Activated naive CD4-positive, alpha-beta T cell treated with anti-CD3 and anti-CD28 coated beads for 36 hours (primary cell): ENCODE measurements at regions not wholly inside any gene's neighbourhood (a gene's known extent, or its start where the extent isn't known, plus 50 kb on each side); places are given as distances from the start of the nearest gene placed in this dataset.

Experiments used
- CTCF ChIA-PET: fragments of 350-600 bp; sonication (Branson Sonifier 250); formaldehyde crosslinking; loops from one replicate; lab custom pipeline; 2021; ENCODE audit warnings: antibody characterized with exemption; lab: Charles Lee
- DNase-seq: peaks from one replicate; pipeline ENCODE4 v3.0.0-alpha.2; 2020
- H3K27ac Mint-ChIP-seq: one replicate; pipeline ENCODE4 v1.8.0; 2021; ENCODE audit warnings: mild to moderate bottlenecking, mixed read lengths
- H3K27me3 Mint-ChIP-seq: one replicate; pipeline ENCODE4 v1.8.0; 2021; ENCODE audit warnings: low read depth, mixed read lengths
- H3K36me3 Mint-ChIP-seq: one replicate; pipeline ENCODE4 v1.8.0; 2021; ENCODE audit warnings: low read depth, mixed read lengths
- H3K4me1 Mint-ChIP-seq: one replicate; pipeline ENCODE4 v1.8.0; 2021; ENCODE audit warnings: low read depth, mixed read lengths
- H3K4me3 Mint-ChIP-seq: one replicate; pipeline ENCODE4 v1.8.0; 2021; ENCODE audit warnings: mild to moderate bottlenecking, moderate library complexity, mixed read lengths
- H3K9me3 Mint-ChIP-seq: one replicate; pipeline ENCODE4 v1.8.0; 2021; ENCODE audit warnings: mixed read lengths
- intact Hi-C: fragments of 100-400 bp; cut with micrococcal nuclease; formaldehyde crosslinking; loops from one replicate; pipeline ENCODE4 v1.15.1; 2023

DNA sequence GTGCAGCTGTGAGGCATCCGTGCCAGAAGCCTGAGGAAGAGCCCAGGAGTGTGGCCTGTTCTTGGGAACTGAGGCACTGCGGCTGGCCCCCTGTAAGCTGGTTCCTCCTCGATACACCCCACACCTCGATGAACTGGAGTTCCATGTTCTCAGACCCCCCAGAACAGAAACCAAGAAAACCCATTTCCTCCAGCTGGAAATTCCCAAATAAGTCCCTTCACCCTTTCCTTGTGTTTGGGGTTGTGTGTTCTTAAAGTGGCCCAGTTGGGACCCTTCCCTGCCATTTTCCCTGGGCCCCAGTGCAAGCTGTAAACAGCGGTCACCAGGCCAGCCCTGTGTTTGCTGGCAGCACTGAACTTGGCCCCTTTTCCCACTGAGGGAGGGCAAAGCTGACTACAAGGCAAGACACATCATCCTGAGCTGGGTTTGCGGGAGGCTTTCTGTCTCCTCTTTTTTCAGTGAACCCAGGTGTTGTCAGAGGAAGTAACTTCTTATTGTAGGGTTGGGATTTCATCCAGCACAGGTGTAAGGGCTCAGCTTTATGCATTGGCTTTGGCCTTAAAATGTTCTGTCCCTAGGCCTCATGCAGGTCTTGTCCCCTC lies 60.1 kb upstream of the MPEG1 start:
- DNase-seq: no peak
- CTCF ChIA-PET: no interaction called here
- Mint-ChIP-seq H3K36me3 (no peaks in the 10 kb centered on the region), H3K27me3 (no peaks in the 10 kb centered on the region), H3K9me3 (no peaks in the 10 kb centered on the region), H3K4me1 (peaks cover 24% of the 10 kb centered on the region), H3K27ac (no peak overlapping the region), H3K4me3 (no peak overlapping the region)
- intact Hi-C loops: no loop called here

DNA sequence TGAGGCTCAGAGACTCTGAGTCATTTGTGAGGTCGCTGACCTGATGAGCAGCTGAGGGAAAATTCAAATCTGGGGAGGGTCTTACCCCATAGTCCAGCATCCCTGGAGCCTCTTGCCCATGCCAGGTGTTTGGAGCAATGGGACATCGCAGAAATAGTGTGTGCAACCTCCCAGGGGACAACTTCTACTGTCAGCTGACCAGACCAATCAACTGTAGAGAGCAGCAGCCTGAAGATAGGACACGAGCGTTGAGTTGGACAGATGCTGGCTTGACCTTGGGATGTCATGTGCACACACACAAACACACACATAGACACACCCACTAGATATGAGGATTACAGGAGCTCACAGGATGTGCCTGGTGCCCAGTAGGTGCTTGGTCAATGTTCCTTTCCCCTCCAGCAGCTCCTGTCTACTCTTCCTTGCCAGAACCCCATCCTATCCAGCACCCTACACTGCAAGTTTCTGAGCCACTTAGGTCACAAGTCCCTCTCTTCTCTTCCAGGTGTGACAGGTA lies 59.1 kb upstream of the MPEG1 start:
- Mint-ChIP-seq H3K4me1 (peaks cover 24% of the 10 kb centered on the region), H3K4me3 (no peak overlapping the region), H3K36me3 (no peaks in the 10 kb centered on the region), H3K27ac (no peak overlapping the region), H3K27me3 (no peaks in the 10 kb centered on the region), H3K9me3 (no peaks in the 10 kb centered on the region)
- intact Hi-C loops: no loop called here
- CTCF ChIA-PET: interaction anchor here (0.9 kb wide), 1 partner anchor 11 kb away, joined by 3 read pairs; no protein-coding TSS in a partner anchor
- no peak for DNase-seq

DNA sequence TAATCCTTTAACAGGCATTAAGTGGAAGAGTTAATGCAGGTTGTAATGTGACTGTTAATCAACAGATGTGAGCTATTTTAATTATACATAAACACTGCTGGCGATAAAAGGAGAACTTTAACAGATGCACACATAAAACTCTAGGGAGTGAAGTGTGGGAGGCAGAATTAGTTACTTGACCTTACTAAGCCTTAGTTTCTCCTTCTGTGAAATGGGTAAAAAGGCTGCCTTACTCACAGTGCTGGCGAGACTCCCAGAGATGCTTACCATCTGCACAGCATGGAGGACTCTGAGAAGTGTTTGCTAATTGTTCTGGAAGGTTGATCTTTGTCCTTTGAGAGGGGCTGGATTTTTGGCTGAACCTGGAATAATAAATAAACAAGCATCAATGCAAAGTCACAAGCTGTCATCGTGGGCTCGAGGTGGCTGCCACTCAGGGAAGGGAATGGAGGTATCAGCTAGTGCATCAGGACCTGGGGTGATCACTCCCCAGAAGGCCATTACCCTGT lies 58.6 kb upstream of the MPEG1 start:
- Mint-ChIP-seq H3K27me3 (no peaks in the 10 kb centered on the region), H3K4me1 (peaks cover 24% of the 10 kb centered on the region), H3K36me3 (no peaks in the 10 kb centered on the region), H3K4me3 (no peak overlapping the region), H3K27ac (no peak overlapping the region), H3K9me3 (no peaks in the 10 kb centered on the region)
- CTCF ChIA-PET: interaction anchor here (0.9 kb wide), 1 partner anchor 12 kb away, joined by 3 read pairs; no protein-coding TSS in a partner anchor
- intact Hi-C loops: no loop called here
- DNase-seq: no peak

DNA sequence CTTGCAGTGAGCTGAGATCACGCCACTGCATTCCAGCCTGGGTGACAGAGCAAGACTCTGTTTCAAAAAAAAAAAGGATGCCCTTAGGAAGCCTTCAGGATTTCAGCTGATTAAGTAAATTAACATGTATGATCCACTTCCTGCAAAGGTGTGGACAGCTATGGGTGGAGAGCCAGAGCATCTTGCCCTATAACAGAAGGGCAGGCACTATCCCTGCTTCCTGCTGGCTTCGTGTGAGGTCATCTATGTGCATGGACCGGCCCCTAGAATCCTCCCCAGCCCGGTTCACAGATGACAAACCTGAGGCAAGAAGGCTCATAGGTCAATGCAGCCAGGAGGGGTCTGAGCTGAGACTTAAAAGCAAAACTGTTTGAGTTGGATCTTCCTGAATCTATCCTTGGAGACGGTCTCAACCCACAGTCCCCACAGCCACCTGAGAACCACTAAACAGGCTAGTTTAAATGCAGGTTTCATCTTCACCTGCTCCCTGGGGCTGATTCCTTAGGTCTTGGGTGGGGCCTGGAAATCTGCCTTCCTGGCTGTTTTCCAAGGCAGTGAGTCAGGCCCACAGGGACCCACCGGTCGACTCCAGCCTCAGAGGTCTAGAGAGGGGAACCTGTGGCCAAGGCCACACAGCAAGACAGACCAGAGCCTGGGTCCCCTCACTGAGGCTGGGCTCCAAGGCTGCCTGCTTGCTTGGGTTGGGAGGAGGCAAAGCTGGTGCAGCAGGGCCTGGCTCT lies 55.2 kb upstream of the MPEG1 start:
- no peak overlapping the region for H3K27ac Mint-ChIP-seq
- no peaks in the 10 kb centered on the region for H3K36me3 Mint-ChIP-seq
- intact Hi-C loops: no loop called here
- H3K4me1 Mint-ChIP-seq: peaks cover 9% of the 10 kb centered on the region
- CTCF ChIA-PET: interaction anchor here (0.8 kb wide), 1 partner anchor 18 kb away, joined by 3 read pairs; no protein-coding TSS in a partner anchor
- DNase-seq: no peak
- no peaks in the 10 kb centered on the region for H3K27me3 Mint-ChIP-seq
- no peak overlapping the region for H3K4me3 Mint-ChIP-seq
- no peaks in the 10 kb centered on the region for H3K9me3 Mint-ChIP-seq

DNA sequence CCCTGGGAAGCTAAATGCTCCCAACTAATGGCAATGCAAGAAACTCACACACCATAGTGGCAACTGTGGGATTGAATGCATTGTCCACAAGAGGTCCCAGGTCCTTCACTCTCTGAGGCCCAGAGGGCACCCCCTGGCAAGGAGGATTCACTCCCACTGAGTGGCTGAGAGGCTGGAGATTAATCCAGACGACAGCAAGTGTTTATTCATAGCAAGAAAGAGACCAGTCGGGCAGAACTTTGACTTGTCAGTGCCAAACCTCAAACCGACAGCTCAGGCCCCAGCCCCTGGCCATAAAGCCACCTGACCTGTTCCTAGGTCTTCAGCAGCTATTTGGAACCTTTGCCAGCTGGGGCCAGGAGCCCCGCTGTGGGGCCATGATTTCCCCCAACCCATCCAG lies 54.5 kb upstream of the MPEG1 start:
- no peaks in the 10 kb centered on the region for H3K36me3 Mint-ChIP-seq
- CTCF ChIA-PET: interaction anchor here (0.8 kb wide), 1 partner anchor 19 kb away, joined by 3 read pairs; no protein-coding TSS in a partner anchor
- intact Hi-C loops: no loop called here
- H3K4me1 Mint-ChIP-seq: peaks cover 3% of the 10 kb centered on the region
- DNase-seq: no peak
- no peaks in the 10 kb centered on the region for H3K9me3 Mint-ChIP-seq
- no peak overlapping the region for H3K4me3 Mint-ChIP-seq
- no peaks in the 10 kb centered on the region for H3K27me3 Mint-ChIP-seq
- no peak overlapping the region for H3K27ac Mint-ChIP-seq

DNA sequence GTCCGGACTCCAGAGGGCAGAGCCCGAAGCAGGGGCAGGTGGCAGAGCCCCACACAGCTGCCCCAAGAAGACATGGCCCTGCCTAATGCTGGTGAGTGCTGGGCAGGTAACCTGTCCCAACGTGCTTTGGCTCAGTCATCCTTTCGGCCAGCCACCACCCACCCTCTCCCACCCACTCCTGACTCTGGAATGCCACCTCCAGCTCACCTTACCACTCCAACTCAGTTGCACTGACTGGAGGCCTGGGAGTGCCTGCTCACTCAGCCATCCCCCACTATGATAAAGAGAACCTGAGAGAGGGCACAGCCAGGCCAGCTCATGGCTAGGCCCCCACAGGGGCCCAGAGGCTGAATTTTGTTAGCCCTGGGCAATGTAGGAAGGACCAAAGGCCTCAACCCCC lies 53.8 kb upstream of the MPEG1 start:
- H3K4me1 Mint-ChIP-seq: no peaks in the 10 kb centered on the region
- CTCF ChIA-PET: interaction anchor here (1.2 kb wide), 1 partner anchor 95 kb away, joined by 3 read pairs; no protein-coding TSS in a partner anchor
- H3K9me3 Mint-ChIP-seq: no peaks in the 10 kb centered on the region
- intact Hi-C loops: no loop called here
- H3K27ac Mint-ChIP-seq: no peak overlapping the region
- no peaks in the 10 kb centered on the region for H3K36me3 Mint-ChIP-seq
- H3K4me3 Mint-ChIP-seq: no peak overlapping the region
- no peak for DNase-seq
- no peaks in the 10 kb centered on the region for H3K27me3 Mint-ChIP-seq

DNA sequence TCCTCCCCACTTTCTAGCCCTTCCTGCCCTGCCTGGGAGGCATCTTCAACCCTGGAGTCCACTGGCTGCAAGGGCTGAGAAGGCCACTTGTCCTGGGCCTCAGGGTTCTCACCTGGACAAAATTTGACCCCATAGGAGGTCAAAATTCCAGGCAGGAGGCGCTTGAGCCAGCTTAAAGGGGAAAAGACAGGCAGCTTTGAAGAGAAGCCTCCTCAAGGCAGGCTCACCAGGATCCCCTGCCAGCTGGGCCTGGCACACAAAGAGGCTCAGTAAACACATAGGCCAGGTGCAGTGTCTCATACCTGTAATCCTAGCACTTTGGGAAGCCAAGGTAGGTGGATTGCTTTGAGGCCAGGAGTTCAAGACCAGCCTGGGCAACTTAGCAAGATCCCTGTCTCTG lies 53.0 kb upstream of the MPEG1 start:
- no peaks in the 10 kb centered on the region for H3K27me3 Mint-ChIP-seq
- CTCF ChIA-PET: interaction anchor here (1.2 kb wide), 1 partner anchor 95 kb away, joined by 3 read pairs; no protein-coding TSS in a partner anchor
- intact Hi-C loops: no loop called here

DNA sequence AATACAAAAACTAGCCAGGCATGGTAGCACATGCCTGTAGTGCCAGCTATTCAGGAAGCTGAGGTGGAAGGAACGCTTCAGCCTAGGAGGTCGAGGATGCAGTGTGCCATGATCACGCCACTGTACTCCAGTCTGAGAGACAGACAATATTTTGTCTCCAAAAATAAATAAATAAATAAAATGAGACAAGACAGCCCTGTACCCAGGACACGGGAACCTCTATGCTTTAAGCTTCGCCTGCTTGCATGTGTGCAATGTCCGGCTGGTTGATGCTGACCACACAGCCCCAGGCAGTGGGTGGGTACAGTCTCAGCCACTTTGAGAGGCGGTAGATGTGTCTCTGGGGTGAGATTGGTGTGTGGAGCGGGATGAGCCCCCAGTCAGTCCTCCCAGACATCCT lies 52.0 kb upstream of the MPEG1 start:
- no peaks in the 10 kb centered on the region for H3K9me3 Mint-ChIP-seq
- CTCF ChIA-PET: no interaction called here
- H3K4me1 Mint-ChIP-seq: no peaks in the 10 kb centered on the region

More for the DNA sequence above, 53.0 kb upstream of the MPEG1 start:
- Mint-ChIP-seq H3K9me3 (no peaks in the 10 kb centered on the region), H3K4me1 (no peaks in the 10 kb centered on the region), H3K27ac (no peak overlapping the region), H3K4me3 (no peak overlapping the region), H3K36me3 (no peaks in the 10 kb centered on the region)
- no peak for DNase-seq

DNA sequence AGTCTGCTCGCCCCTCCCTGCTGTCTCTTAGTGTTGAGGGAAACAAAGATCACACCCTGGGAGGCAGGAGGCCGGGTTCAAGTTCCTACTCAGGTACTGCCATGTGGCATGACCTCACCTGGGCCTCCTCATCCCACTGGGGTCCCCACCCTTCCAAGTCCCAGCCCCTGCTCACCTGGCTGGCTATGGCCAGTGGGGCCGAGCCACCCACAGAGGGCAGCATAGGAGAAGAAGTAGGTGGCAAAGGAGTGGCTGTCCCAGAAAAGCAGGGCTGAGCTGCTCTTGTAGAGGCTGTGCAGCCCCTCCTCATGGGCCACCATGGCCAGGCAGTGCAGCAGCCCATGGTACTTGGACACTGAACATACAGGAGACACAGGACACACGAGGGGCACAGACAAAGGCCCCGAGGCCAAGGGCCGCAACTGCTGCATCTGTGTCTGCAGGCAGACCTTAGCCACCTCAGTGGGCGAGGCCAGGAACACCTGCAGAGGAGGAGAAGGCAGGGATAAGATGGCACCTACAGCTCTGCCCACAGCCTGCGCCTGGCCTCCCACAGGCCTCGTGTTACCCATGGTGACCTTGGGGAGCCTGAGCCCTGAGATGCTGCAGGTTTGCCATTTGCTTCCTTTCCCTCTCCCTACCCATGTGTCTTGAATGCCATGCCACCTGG lies 50.6 kb upstream of the MPEG1 start:
- DNase-seq: peak; percentile 27
- Mint-ChIP-seq H3K36me3 (no peaks in the 10 kb centered on the region), H3K27me3 (no peaks in the 10 kb centered on the region), H3K4me3 (no peak overlapping the region), H3K4me1 (no peaks in the 10 kb centered on the region), H3K9me3 (no peaks in the 10 kb centered on the region), H3K27ac (no peak overlapping the region)
- intact Hi-C loops: loop anchor here (1.0 kb wide), 1 partner anchor 21 kb away; no protein-coding TSS in a partner anchor
- CTCF ChIA-PET: no interaction called here

More for the DNA sequence above, 52.0 kb upstream of the MPEG1 start:
- Mint-ChIP-seq H3K27me3 (no peaks in the 10 kb centered on the region), H3K36me3 (no peaks in the 10 kb centered on the region), H3K4me3 (no peak overlapping the region), H3K27ac (no peak overlapping the region)
- intact Hi-C loops: no loop called here
- DNase-seq: no peak
